ENCODE measurements at regions not wholly inside any gene's neighbourhood (a gene's known extent, or its start where the extent isn't known, plus 50 kb on each side); places are given as distances from the start of the nearest gene placed in this dataset.

DNA sequence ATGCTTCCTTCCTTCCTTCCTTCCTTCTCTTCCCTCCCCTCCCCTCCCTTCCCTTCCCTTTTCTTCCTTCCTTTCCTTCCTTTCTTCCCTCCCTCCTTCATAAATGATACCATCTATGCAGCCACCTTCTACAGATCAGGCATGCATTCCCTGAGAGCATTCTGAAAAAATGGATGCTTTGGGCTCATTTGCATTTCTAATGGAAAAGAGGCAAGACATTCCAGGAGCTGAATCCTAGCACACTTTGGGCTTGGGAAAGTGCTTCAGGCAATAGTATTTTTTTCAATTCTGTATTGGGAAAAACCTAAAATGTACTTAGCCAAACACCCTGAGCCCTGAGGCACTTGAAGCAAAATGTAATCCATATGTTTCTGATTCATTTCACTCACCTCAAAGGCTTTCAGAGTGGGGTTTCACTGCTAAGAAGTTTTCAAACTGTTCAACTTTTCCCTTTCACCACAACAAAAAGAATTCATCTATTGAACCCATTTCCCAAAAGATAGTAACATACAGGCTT, 220.1 kb upstream of the RORA start:
- in situ Hi-C loops (cut with MboI; ENCODE audit: low sequenced_read_pairs, unreplicated experiment): no loop called here
- TF ChIP-seq, protein P1, sequence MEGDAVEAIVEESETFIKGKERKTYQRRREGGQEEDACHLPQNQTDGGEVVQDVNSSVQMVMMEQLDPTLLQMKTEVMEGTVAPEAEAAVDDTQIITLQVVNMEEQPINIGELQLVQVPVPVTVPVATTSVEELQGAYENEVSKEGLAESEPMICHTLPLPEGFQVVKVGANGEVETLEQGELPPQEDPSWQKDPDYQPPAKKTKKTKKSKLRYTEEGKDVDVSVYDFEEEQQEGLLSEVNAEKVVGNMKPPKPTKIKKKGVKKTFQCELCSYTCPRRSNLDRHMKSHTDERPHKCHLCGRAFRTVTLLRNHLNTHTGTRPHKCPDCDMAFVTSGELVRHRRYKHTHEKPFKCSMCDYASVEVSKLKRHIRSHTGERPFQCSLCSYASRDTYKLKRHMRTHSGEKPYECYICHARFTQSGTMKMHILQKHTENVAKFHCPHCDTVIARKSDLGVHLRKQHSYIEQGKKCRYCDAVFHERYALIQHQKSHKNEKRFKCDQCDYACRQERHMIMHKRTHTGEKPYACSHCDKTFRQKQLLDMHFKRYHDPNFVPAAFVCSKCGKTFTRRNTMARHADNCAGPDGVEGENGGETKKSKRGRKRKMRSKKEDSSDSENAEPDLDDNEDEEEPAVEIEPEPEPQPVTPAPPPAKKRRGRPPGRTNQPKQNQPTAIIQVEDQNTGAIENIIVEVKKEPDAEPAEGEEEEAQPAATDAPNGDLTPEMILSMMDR (IDR thresholded peaks at IDR 0.05; ENCODE audit: borderline replicate concordance, control extremely low read depth, extremely low read depth, insufficient read depth, missing control alignments): no peak
- DNase-seq (ENCODE audit: low spot score): no peak

DNA sequence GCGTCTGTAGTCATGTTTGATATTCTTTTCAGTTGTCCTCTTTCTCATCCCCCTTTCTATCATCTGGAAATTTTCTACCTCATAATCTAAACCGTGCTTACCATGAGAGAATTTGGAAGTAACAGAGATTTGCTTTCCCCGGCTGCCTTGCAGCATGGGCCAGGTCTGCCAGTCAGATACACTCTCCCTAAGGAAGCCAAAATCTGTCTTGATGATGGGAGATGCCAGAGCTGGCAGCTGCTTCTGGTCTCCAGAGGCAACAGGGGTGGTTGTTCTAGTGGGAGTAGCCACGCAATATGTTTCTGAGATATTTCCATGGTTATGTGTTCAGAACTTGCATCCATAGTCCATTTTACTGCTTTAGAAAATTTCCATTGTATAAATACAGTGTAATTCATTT, 218.9 kb upstream of the RORA start:
- DNase-seq (ENCODE audit: low spot score): no peak
- TF ChIP-seq, protein P1 (IDR thresholded peaks at IDR 0.05; ENCODE audit: borderline replicate concordance, control extremely low read depth, extremely low read depth, insufficient read depth, missing control alignments): no peak
- in situ Hi-C loops (cut with MboI; ENCODE audit: low sequenced_read_pairs, unreplicated experiment): no loop called here

DNA sequence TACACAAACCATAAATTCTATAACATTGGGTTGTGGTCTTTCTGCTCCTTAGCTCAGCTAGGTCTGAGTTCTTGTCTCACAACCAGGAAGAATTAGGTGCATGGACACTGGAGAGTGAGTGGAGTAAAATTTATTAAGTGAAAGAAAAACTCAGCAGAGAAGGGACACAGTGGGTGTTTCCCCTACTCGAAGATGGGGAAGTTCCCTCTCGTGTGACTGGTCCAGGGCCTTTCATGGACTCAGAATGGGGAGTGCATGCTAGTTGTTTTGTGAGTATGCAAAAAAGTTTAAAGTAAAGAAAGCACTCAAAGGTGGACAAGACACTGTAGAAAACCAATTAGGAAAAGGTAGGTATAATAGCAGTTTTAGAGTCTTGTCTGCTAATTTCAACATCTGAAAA, 215.5 kb upstream of the RORA start:
- DNase-seq (ENCODE audit: low spot score): peak; percentile 17
- TF ChIP-seq, protein P1 (IDR thresholded peaks at IDR 0.05; ENCODE audit: borderline replicate concordance, control extremely low read depth, extremely low read depth, insufficient read depth, missing control alignments): no peak
- in situ Hi-C loops (cut with MboI; ENCODE audit: low sequenced_read_pairs, unreplicated experiment): no loop called here

DNA sequence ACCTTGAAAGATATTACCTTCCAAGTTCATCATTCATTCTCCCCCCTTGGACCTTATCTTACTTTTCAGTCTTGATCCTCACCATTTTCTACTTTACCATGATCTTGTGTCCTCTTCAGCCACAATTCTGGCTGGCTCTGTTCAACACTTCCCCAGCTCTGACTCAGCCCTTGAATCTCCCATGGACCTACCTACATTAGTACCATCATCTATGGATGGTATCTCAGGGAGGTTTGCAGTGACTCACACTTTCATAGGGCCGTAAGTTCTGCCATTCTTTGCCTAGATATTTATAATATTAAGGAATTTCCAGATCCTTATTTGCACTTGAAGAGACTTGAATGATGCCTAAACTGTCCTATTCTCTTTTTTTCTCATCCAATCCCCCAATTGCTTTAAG, 213.7 kb upstream of the RORA start:
- TF ChIP-seq, protein P1 (IDR thresholded peaks at IDR 0.05; ENCODE audit: borderline replicate concordance, control extremely low read depth, extremely low read depth, insufficient read depth, missing control alignments): no peak
- no peak for DNase-seq (ENCODE audit: low spot score)
- in situ Hi-C loops (cut with MboI; ENCODE audit: low sequenced_read_pairs, unreplicated experiment): no loop called here

DNA sequence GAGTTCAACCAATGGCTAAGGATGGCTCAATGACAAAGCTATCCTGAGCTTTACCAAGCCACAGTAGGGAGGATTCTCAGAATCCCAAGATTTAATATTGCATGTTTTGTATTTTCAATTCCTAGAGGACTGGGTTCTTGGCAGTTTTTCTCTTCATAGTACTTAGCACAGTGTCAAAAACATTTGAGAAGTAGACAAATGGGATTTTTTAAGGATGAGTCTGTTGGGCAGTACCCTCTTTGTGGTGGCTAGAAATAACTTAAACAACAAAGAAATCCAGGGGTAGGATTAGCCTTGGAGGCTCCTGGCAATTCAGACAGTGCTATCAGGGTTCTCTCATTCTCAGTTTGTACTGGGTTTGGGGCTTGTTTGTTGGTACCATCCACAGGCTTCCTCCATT, 212.8 kb upstream of the RORA start:
- DNase-seq (ENCODE audit: low spot score): no peak
- TF ChIP-seq, protein P1 (IDR thresholded peaks at IDR 0.05; ENCODE audit: borderline replicate concordance, control extremely low read depth, extremely low read depth, insufficient read depth, missing control alignments): no peak
- in situ Hi-C loops (cut with MboI; ENCODE audit: low sequenced_read_pairs, unreplicated experiment): no loop called here

DNA sequence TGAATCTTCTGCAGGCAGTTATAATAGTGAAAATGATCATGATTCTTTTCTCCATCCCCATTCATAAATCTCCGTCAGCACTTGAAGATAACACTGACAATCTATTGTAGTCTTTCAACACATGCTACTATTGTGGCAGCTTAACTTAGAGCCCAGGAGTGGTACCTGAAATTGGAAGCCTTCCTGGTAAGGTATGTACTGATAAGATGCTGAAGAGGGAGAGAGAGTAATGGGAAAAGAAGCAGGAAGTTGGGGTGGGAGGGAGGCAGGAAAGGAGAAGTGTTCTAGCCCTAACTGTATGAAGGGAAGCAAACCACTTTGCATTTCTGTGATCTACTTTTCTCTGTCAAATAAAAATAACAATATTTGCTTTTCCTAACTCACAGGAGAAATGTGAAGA, 197.4 kb upstream of the RORA start:
- TF ChIP-seq, protein P1 (IDR thresholded peaks at IDR 0.05; ENCODE audit: borderline replicate concordance, control extremely low read depth, extremely low read depth, insufficient read depth, missing control alignments): no peak
- in situ Hi-C loops (cut with MboI; ENCODE audit: low sequenced_read_pairs, unreplicated experiment): no loop called here
- DNase-seq (ENCODE audit: low spot score): no peak

DNA sequence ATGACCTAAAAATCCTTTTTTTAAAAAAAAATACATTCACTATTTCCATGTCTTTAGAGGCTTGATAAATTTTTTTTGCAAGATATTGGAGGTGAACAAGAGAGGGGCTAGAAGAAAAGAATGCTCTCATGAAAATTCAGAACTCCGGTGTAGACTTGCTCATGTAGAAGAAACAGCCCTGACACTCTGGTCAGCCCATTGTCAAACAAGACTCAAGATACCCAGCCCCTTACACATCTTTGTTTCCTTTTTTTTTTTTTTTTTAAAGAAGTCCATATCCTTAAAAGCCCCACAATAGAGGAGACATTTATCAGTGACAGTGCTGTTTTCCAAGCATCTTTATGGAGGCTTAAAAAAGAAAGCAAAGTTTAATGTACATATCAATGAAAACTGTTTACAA, 196.8 kb upstream of the RORA start:
- TF ChIP-seq, protein P1 (IDR thresholded peaks at IDR 0.05; ENCODE audit: borderline replicate concordance, control extremely low read depth, extremely low read depth, insufficient read depth, missing control alignments): no peak
- no peak for DNase-seq (ENCODE audit: low spot score)
- in situ Hi-C loops (cut with MboI; ENCODE audit: low sequenced_read_pairs, unreplicated experiment): no loop called here
